GM20000 (cell line): ENCODE measurements at regions not wholly inside any gene's neighbourhood (a gene's known extent, or its start where the extent isn't known, plus 50 kb on each side); places are given as distances from the start of the nearest gene placed in this dataset.

Source experiments
- DNase-seq: peaks from one replicate; pipeline ENCODE4 v3.0.0; 2012; ENCODE audit warnings: low spot score
- TF ChIP-seq, protein P1 (sequence below): IDR thresholded peaks from 2 replicates; pipeline ENCODE4 v1.5.1; 2012; ENCODE audit warnings: mild to moderate bottlenecking, control low read depth; ENCODE audit errors: extremely low read depth, missing control alignments

DNA sequence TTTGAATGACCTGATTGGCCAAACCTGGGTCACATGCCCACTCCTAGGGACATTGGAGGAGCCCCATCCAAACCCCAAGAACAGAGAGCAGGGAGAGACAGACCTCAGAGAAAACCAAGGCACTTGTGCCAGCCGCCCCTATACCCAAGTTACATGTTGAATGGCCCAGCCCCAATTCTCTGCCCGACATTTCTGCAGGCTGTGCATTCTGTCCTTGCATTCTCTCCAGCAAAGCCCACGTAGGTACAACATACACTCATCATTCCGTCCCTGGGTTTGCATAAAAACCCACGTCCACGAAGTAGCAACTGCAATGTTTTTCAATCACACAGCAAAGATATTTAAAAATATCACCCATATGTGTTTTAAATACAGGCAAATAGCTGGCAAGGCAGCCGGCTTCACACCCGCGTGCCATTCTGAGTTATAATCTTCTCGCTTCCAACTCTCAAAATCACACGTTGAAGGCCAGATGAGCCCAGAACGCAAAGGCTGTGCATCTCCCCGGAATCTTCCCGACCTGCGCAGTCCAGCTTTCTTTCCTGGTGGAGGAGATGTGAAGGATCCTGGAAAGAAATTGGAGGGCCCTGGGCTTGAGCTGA, 91.7 kb upstream of the MYL2 start:
- TF ChIP-seq, protein P1, sequence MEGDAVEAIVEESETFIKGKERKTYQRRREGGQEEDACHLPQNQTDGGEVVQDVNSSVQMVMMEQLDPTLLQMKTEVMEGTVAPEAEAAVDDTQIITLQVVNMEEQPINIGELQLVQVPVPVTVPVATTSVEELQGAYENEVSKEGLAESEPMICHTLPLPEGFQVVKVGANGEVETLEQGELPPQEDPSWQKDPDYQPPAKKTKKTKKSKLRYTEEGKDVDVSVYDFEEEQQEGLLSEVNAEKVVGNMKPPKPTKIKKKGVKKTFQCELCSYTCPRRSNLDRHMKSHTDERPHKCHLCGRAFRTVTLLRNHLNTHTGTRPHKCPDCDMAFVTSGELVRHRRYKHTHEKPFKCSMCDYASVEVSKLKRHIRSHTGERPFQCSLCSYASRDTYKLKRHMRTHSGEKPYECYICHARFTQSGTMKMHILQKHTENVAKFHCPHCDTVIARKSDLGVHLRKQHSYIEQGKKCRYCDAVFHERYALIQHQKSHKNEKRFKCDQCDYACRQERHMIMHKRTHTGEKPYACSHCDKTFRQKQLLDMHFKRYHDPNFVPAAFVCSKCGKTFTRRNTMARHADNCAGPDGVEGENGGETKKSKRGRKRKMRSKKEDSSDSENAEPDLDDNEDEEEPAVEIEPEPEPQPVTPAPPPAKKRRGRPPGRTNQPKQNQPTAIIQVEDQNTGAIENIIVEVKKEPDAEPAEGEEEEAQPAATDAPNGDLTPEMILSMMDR = no peak
- no peak for DNase-seq

DNA sequence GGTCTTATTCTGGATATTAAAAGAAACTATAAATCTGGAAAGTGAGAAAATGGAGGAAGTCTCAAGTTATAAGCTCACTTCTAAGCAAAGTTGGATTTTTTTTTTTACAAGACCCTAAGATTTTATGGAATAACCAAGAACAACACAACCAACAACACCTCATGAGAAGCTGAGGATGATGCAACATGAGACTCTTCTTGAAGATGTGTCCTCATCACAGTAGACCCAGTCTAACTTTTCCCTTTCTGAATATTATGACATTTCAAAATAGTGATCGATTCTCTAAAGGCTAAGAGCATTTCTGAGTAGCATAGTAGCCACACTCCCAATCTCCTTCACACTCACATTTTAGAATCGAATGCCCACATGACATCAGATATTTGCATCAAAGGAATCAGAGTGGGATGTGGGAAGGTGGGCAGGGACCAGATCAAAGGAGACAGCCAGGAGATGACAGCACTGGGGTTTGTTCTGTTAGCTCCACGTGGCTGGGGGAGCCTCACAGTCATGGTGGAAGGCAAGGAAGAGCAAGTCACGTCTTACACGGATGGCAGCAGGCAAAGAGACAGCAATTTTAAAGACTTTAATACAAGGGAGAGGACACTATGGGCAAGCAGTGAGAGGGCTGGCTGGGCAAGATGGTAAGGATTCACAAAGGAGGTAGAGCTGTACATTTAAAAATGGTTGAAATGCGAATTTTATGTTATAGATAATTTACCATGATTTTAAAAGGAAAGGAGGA, 90.7 kb upstream of the MYL2 start:
- TF ChIP-seq, protein P1 = no peak
- DNase-seq = no peak

DNA sequence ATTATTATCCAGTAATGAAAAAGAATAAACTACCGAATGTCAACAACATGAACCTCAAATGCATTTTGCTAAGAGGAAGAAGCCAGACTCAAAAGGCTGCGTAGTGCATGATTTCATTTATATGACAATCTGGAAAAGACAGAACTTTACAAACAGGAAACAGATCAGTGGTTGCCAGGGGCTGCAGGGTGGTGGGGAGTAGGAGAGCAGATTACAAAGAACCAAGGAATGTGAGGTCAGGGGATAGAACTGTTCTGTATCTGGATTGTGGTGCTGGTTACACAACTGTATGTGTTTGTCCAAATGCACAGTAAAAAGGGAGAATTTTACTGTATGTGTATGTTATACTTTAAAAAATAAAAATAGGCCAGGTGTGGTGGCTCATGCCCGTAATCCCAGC, 89.7 kb upstream of the MYL2 start:
- DNase-seq = no peak

DNA sequence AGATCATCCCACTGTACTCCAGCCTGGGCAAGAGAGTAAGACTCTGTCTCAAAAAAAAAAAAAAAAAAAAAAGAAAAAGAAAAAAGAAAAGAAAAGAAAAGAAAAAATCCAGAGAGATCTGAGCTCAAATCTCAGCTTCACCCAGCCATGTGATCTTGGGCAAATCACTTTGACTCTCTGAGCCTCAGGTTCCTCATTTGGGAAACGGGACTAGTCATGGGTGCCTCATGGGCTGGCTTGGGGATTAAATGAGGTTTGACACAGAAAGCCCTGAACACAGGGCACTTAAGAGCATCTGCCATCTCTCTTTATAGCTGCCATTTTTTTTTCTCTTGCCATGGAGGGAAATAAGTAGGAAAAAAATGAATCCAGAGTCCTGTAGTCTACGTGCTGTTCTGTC, 86.2 kb upstream of the MYL2 start:
- DNase-seq = no peak
- TF ChIP-seq, protein P1 = no peak

More for the DNA sequence above, 89.7 kb upstream of the MYL2 start:
- TF ChIP-seq, protein P1 = no peak

DNA sequence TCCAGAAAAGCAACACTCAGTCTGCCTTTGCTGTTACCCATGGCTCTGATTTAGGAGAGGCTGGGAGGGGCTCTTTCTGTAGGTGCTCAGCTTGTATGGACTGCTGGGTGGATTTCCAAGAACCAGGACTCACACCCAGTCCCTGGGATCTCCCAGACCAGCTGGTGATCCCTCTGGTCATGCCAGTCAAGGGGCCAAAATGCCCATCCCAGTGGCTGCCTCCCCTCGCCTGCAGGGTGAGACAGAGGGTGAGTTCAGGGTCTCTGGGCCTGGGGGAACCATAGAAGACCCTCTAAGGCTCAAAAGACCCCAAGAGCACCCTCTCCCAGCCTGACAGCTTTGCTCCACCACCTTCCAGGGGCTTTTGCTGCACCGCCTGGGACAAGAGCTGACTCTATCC, 78.6 kb upstream of the MYL2 start:
- no peak for DNase-seq
- TF ChIP-seq, protein P1 = no peak

DNA sequence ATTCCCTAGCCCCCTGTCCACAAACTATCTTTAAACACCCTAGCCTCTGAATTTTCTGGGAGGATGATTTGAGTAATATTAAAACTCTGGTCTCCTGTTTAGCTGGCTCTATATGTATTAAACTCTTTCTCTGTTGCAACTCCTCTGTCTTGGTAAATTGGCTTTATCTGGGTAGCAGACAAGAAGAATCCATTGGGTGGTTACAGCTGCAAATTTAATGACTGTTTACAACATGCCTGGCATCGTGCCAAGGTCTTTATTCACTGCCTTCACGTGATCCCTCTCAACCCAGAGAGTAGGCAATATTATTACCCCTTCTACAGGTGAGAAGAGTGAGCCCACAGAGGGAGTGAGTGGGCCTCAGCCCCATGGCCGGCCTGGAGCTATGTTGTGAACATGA, 77.8 kb upstream of the MYL2 start:
- DNase-seq = no peak
- TF ChIP-seq, protein P1 = no peak

DNA sequence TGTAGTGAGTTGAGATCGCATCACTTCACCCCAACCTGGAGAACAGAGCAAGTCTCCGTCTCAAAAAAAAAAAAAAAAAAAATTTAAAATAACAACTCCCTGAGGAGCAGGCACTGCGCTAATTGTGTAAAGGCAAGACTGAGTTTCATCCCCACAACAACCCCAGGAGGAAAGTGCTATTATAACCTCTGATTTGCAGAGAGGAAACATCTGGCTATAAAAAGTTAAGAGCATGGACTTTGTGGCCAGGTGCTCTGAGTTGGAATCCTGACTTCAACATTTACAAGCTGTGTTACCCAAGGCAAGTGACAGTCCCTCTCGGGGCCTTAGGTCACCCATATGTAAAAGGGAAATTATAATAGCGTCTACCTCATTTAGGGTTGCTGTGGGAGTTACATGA, 76.0 kb upstream of the MYL2 start:
- no peak for DNase-seq
- TF ChIP-seq, protein P1 = no peak
